ENCODE measurements at regions not wholly inside any gene's neighbourhood (a gene's known extent, or its start where the extent isn't known, plus 50 kb on each side); places are given as distances from the start of the nearest gene placed in this dataset.
A peak's percentile ranks its signal among the peaks of the same experiment; 100 is the strongest.

- no peak for DNase-seq (ENCODE audit: low spot score)
Observed at GRCh38 chr7:156157409-156158012, 345.2 kb upstream of the SHH start.

GRCh38 chr7:156156734-156157408 is 344.6 kb upstream of the SHH start:
- peak; percentile 28 for DNase-seq (ENCODE audit: low spot score)

GRCh38 chr7:156155988-156156733 is 343.9 kb upstream of the SHH start:
- no peak for DNase-seq (ENCODE audit: low spot score)

GRCh38 chr7:156153590-156153989 is 341.3 kb upstream of the SHH start:
- no peak for DNase-seq (ENCODE audit: low spot score)

- peak; percentile 90 for DNase-seq (ENCODE audit: low spot score)
Observed at GRCh38 chr7:156152390-156152789, 340.1 kb upstream of the SHH start.

- no peak for DNase-seq (ENCODE audit: low spot score)
Observed at GRCh38 chr7:156151658-156152057, 339.4 kb upstream of the SHH start.

- no peak for DNase-seq (ENCODE audit: low spot score)
Observed at GRCh38 chr7:156151078-156151477, 338.8 kb upstream of the SHH start.

GRCh38 chr7:156148995-156149394 is 336.7 kb upstream of the SHH start:
- no peak for DNase-seq (ENCODE audit: low spot score)

GRCh38 chr7:156148547-156148946 is 336.3 kb upstream of the SHH start:
- peak; percentile 19 for DNase-seq (ENCODE audit: low spot score)

GRCh38 chr7:156147756-156148504 is 335.7 kb upstream of the SHH start:
- no peak for DNase-seq (ENCODE audit: low spot score)

- no peak for DNase-seq (ENCODE audit: low spot score)
Observed at GRCh38 chr7:156147104-156147503, 334.8 kb upstream of the SHH start.

- no peak for DNase-seq (ENCODE audit: low spot score)
Observed at GRCh38 chr7:156145996-156146395, 333.7 kb upstream of the SHH start.

GRCh38 chr7:156145184-156145583 is 332.9 kb upstream of the SHH start:
- DNase-seq (ENCODE audit: low spot score) = no peak

GRCh38 chr7:156143683-156144082 is 331.4 kb upstream of the SHH start:
- no peak for DNase-seq (ENCODE audit: low spot score)

GRCh38 chr7:156143158-156143557 is 330.9 kb upstream of the SHH start:
- DNase-seq (ENCODE audit: low spot score) = no peak

GRCh38 chr7:156141941-156142340 is 329.7 kb upstream of the SHH start:
- peak; percentile 69 for DNase-seq (ENCODE audit: low spot score)

GRCh38 chr7:156140896-156141295 is 328.6 kb upstream of the SHH start:
- DNase-seq (ENCODE audit: low spot score) = no peak

- DNase-seq (ENCODE audit: low spot score) = no peak
Observed at GRCh38 chr7:156140447-156140846, 328.2 kb upstream of the SHH start.

GRCh38 chr7:156139633-156140032 is 327.4 kb upstream of the SHH start:
- DNase-seq (ENCODE audit: low spot score) = no peak

GRCh38 chr7:156139112-156139511 is 326.8 kb upstream of the SHH start:
- no peak for DNase-seq (ENCODE audit: low spot score)

GRCh38 chr7:156131881-156132280 is 319.6 kb upstream of the SHH start:
- DNase-seq (ENCODE audit: low spot score) = no peak

GRCh38 chr7:156129522-156129921 is 317.3 kb upstream of the SHH start:
- no peak for DNase-seq (ENCODE audit: low spot score)

All from umbilical cord (tissue), 1 donor.